Omental fat pad (tissue), 3 donors: ENCODE measurements at regions not wholly inside any gene's neighbourhood (a gene's known extent, or its start where the extent isn't known, plus 50 kb on each side); places are given as distances from the start of the nearest gene placed in this dataset.

ENCODE experiments used
- ATAC-seq: fragments of 150-250 bp; one replicate; pipeline ENCODE4 v1.9.1; 2016; ENCODE audit warnings: mild to moderate bottlenecking, moderate library complexity; ENCODE audit not compliant: low FRiP score
- DNase-seq: peaks from one replicate; pipeline ENCODE4 v3.0.0-alpha.2; 2019; ENCODE audit warnings: low spot score
- TF ChIP-seq, protein P1 (sequence below), 3 donors: fragments of 450-650 bp; IDR thresholded peaks; one replicate each; pipeline ENCODE4 v1.5.1; 2016 to 2017; ENCODE audit warnings: antibody characterized with exemption in 3 of 3, mild to moderate bottlenecking in 3 of 3, moderate library complexity in 2 of 3

DNA sequence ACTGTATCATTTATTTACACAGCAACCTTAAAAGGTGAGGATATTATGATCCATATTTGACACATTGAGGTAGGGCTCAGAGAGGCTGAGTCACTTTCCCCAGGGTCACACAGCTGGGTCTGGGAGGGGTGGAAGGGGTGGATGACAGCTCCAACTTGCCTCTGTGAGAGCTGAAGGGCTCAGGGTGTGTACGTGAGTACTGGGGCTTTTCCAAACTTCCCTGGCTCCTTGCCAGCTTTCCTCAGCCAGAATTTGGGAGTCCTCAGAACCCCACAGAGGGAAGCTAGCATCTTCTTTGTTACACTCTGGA, 58.3 kb upstream of the SLC6A11 start:
- no peak for DNase-seq
- ATAC-seq: no peak
- TF ChIP-seq, protein P1, sequence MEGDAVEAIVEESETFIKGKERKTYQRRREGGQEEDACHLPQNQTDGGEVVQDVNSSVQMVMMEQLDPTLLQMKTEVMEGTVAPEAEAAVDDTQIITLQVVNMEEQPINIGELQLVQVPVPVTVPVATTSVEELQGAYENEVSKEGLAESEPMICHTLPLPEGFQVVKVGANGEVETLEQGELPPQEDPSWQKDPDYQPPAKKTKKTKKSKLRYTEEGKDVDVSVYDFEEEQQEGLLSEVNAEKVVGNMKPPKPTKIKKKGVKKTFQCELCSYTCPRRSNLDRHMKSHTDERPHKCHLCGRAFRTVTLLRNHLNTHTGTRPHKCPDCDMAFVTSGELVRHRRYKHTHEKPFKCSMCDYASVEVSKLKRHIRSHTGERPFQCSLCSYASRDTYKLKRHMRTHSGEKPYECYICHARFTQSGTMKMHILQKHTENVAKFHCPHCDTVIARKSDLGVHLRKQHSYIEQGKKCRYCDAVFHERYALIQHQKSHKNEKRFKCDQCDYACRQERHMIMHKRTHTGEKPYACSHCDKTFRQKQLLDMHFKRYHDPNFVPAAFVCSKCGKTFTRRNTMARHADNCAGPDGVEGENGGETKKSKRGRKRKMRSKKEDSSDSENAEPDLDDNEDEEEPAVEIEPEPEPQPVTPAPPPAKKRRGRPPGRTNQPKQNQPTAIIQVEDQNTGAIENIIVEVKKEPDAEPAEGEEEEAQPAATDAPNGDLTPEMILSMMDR (IDR thresholded peaks at IDR 0.05): no peak

DNA sequence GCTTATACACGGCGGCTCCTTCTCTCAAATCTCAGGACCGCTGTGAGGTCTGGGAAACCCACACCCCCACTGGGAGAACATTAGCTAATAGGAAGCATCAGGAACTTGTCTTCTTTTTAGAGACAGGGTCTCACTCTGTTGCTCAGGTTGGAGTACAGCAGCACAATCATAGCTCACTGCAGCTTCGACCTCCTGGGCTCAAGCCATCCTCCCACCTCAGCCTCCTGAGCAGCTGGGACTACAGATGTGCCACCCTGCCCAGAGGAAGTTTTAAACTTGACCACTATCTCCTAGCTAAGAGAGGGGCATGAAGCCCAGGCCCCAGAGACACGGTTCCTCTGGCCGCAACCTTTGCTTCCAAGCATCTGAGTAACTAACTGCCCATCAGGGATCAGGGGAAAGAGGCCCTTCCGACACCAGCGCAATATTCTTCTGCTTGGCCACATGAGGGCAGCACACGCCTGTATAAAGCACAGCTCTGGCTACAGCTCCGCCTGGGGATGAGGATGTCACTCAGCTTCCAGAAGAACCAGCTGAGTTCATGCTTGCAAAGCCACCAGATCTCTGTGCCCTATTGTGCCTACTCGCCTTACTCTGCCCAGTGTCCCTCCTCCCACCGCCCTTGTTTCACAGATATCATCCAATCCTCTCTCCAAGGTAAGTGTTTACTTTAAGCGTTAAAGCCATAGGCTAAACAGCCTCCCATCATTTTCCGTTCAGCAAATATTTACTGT, 57.6 kb upstream of the SLC6A11 start:
- no peak for DNase-seq
- peak; percentile 73 for ATAC-seq
- TF ChIP-seq, protein P1 (IDR thresholded peaks at IDR 0.05): peak in 1 of 3 donors; percentile 44

DNA sequence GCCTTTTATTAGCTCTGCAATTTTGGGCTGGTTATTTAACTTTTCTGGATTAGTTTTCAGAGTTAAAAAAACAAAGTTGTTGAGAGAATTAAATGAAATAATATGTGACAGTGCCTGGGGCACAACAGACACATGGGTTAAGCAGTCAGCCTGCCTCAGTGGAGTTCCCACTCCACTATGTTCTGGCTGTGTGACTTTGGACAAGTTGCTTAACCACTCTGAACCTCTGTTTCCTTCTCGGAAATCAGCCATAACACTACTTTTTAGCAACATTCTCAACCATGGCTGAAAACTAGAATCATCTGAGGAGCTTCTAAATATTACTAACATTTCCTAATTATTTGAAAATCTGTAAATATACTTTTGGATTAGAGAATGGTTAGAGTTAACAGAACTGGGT, 56.5 kb upstream of the SLC6A11 start:
- DNase-seq (no peak), ATAC-seq (no peak)
- TF ChIP-seq, protein P1 (IDR thresholded peaks at IDR 0.05): no peak

DNA sequence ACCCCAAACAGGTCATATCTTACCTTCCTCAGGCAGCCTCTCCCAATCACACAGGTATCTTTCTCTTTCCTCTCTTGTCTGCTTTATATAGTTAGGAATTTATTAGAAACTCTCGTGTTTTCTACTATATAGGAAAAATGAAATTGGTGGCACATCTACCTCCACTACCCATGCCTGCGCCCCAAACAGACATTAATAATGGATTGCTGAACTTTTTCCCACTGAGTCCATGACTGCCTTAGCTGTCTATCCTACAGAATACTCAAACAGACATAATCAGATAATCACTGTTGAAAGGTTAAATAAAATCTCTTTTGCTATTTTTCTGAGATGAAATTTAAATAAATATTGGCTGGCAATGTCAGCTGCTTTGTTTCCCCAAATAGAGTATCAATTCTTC, 55.8 kb upstream of the SLC6A11 start:
- no peak for ATAC-seq
- TF ChIP-seq, protein P1 (IDR thresholded peaks at IDR 0.05): no peak

DNA sequence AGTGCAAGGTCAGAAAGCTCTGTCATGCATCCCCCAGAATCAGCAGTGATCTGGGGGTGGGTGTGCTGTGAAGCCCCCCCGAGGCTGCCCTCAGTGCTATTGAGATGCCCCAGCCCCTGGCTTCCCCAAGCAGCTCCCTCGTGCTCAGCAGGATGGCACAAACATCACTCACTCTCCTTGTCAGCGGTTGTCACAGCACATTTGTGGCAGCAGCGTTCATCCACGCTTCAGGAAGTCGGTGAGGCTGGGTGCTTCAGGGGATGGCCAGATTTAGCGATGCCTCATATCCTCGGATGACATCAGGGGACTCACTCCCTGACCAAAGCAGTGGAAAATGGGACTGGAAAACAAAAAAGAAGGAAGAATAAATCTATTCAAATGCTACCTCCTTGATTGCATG, 54.4 kb upstream of the SLC6A11 start:
- DNase-seq: no peak
- TF ChIP-seq, protein P1 (IDR thresholded peaks at IDR 0.05): no peak
- ATAC-seq: no peak

More for the DNA sequence above, 55.8 kb upstream of the SLC6A11 start:
- DNase-seq: no peak

DNA sequence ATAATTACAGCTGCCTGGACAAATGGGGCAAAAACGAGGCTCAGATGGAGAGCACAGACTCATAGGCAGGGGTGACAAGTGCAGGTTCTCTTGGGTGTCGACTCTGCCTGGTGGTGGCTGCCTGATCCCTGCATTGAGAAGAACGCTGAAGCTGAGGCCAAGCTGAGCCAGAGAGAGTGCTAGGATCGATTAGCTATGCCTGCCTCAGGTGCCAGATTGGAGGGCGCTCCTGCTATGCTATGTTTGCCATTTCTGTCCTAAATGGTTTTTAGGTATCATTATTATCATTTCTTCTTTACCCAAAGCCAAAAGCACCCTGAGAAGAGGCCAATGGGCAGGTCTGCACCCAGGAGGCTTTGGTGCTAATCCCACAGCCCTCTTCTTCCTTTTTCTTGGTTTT, 53.9 kb upstream of the SLC6A11 start:
- DNase-seq (no peak), ATAC-seq (no peak)
- TF ChIP-seq, protein P1 (IDR thresholded peaks at IDR 0.05): no peak

DNA sequence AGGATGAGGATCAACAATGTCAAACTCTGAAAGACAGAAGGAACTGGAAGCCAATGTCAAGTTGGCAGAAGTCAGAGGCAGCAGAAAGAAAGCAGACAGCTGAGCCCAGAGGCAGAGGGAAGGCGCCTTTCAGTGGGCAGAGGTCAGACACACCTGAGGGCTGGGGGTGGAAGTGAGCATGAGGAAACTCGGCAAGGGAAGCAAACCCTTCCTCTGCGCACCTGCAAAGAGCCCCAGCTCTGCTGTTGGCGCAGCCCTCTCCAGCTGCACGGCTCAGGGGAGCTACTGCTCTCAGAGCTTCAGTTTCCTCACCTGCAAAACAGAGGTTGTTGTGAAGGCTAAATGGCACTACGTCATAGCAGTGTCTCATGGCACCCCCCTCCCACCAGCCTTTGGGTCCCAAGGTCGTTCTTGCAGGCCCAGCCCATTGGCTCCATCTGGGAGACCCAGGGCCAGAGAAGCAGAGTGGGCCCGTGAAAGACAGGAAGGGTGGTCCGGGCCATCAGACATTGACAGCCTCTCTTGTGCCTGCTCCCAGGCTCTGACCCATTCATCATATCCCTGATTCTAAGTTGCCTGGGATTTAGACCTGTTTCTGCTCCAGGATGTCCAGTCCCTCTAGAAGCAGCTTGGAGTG, 53.3 kb upstream of the SLC6A11 start:
- DNase-seq (no peak), ATAC-seq (no peak)
- TF ChIP-seq, protein P1 (IDR thresholded peaks at IDR 0.05): no peak
